DND-41 (cell line): ENCODE measurements at regions not wholly inside any gene's neighbourhood (a gene's known extent, or its start where the extent isn't known, plus 50 kb on each side); places are given as distances from the start of the nearest gene placed in this dataset.

Experiments used
- ATAC-seq: fragments of 200-7000 bp; cut with Tn5 transposase; 3 replicates; pipeline ENCODE4 v1.9.1; 2021; ENCODE audit warnings: low read depth; ENCODE audit not compliant: insufficient read depth
- DNase-seq: peaks from one replicate; pipeline ENCODE4 v3.0.0-alpha.2; 2020
- H2AFZ ChIP-seq: 2 replicates; pipeline ENCODE4 v1.6.0; 2012; ENCODE audit warnings: low read depth, low read length
- H3K27ac ChIP-seq: 2 replicates; pipeline ENCODE4 v1.5.1; 2012; ENCODE audit warnings: low read length, inconsistent platforms
- H3K27me3 ChIP-seq: fragments of 200-600 bp; sonication (generic); 2 replicates; pipeline ENCODE4 v1.6.0; 2012; ENCODE audit warnings: low read length, mild to moderate bottlenecking, inconsistent platforms; ENCODE audit not compliant: insufficient read depth, poor library complexity
- H3K36me3 ChIP-seq: 2 replicates; pipeline ENCODE4 v1.5.1; 2012; ENCODE audit warnings: low read length, inconsistent platforms; ENCODE audit not compliant: insufficient read depth
- H3K4me1 ChIP-seq: 2 replicates; pipeline ENCODE4 v1.5.1; 2012; ENCODE audit warnings: mild to moderate bottlenecking, low read length; ENCODE audit not compliant: insufficient read depth
- H3K4me2 ChIP-seq: 2 replicates; pipeline ENCODE4 v1.6.0; 2012; ENCODE audit warnings: mild to moderate bottlenecking, moderate library complexity, low read length, inconsistent platforms; ENCODE audit not compliant: insufficient read depth
- H3K4me3 ChIP-seq, 2 experiments: fragments of 200-600 bp in 1 of 2; shearing (Covaris generic) in 1 of 2; 2 replicates each; pipeline ENCODE4 v1.5.1; 2012 to 2016; ENCODE audit warnings: inconsistent platforms in 2 of 2, low read length in 2 of 2, mild to moderate bottlenecking in 2 of 2, low read depth in 1 of 2, moderate library complexity in 1 of 2
- H3K79me2 ChIP-seq: 2 replicates; pipeline ENCODE4 v1.6.0; 2012; ENCODE audit warnings: low read length, inconsistent platforms; ENCODE audit not compliant: insufficient read depth
- H3K9ac ChIP-seq: 2 replicates; pipeline ENCODE4 v1.6.0; 2012; ENCODE audit warnings: low read depth, mild to moderate bottlenecking, inconsistent platforms, low read length, moderate library complexity
- H3K9me3 ChIP-seq: 2 replicates; pipeline ENCODE4 v1.5.1; 2012; ENCODE audit warnings: low read length, moderate library complexity, mild to moderate bottlenecking, inconsistent platforms; ENCODE audit not compliant: insufficient read depth, severe bottlenecking
- H4K20me1 ChIP-seq: 2 replicates; pipeline ENCODE4 v1.6.0; 2012; ENCODE audit warnings: low read length; ENCODE audit not compliant: insufficient read depth
- CTCF ChIP-seq: IDR thresholded peaks from 2 replicates; pipeline ENCODE4 v1.5.1; 2012; ENCODE audit warnings: borderline replicate concordance, low read length, moderate library complexity, mild to moderate bottlenecking; ENCODE audit not compliant: poor library complexity, severe bottlenecking; ENCODE audit errors: extremely low read depth
- EZH2 ChIP-seq: IDR thresholded peaks from 3 replicates; pipeline ENCODE4 v1.6.1; 2012; ENCODE audit warnings: borderline replicate concordance, low read depth, mild to moderate bottlenecking, moderate library complexity, low read length, inconsistent platforms; ENCODE audit not compliant: severe bottlenecking

GRCh38 chr4:137206781-137207180 lies 325.5 kb downstream of the PCDH18 start:
- TF ChIP-seq EZH2 (no peak), CTCF (no peak)
- H3K36me3 ChIP-seq: no peaks in the 10 kb centered on the region
- H3K4me1 ChIP-seq: no peaks in the 10 kb centered on the region
- no peaks in the 10 kb centered on the region for H3K27me3 ChIP-seq
- no peak for DNase-seq
- H4K20me1 ChIP-seq: no peaks in the 10 kb centered on the region
- no peak overlapping the region for H3K4me2 ChIP-seq
- no peak overlapping the region for H3K27ac ChIP-seq
- H3K9ac ChIP-seq: no peak overlapping the region
- H3K4me3 ChIP-seq: no peak overlapping the region
- H3K9me3 ChIP-seq: no peaks in the 10 kb centered on the region
- no peaks in the 10 kb centered on the region for H3K79me2 ChIP-seq
- H2AFZ ChIP-seq: no peak overlapping the region
- no peak for ATAC-seq

- DNase-seq: no peak
- no peak for ATAC-seq
- Histone ChIP-seq H3K27me3 (no peaks in the 10 kb centered on the region), H3K9ac (no peak overlapping the region), H3K4me1 (no peaks in the 10 kb centered on the region), H3K27ac (no peak overlapping the region), H3K79me2 (no peaks in the 10 kb centered on the region), H3K4me3 (no peak overlapping the region), H4K20me1 (no peaks in the 10 kb centered on the region), H3K4me2 (no peak overlapping the region), H2AFZ (no peak overlapping the region), H3K36me3 (no peaks in the 10 kb centered on the region), H3K9me3 (no peaks in the 10 kb centered on the region)
- TF ChIP-seq EZH2 (no peak), CTCF (no peak)
Observed at GRCh38 chr4:137203601-137204000, 328.7 kb downstream of the PCDH18 start.

GRCh38 chr4:137200322-137200721 lies 332.0 kb downstream of the PCDH18 start:
- Histone ChIP-seq H3K36me3 (no peaks in the 10 kb centered on the region), H3K4me1 (no peaks in the 10 kb centered on the region), H4K20me1 (no peaks in the 10 kb centered on the region), H3K9ac (no peak overlapping the region), H3K4me2 (no peak overlapping the region), H3K9me3 (no peaks in the 10 kb centered on the region), H3K27me3 (no peaks in the 10 kb centered on the region), H3K27ac (no peak overlapping the region), H3K79me2 (no peaks in the 10 kb centered on the region), H3K4me3 (no peak overlapping the region), H2AFZ (no peak overlapping the region)
- ATAC-seq (no peak), DNase-seq (no peak)
- TF ChIP-seq CTCF: no peak

GRCh38 chr4:137198791-137199190 lies 333.5 kb downstream of the PCDH18 start:
- Histone ChIP-seq H3K27me3 (no peaks in the 10 kb centered on the region), H3K79me2 (no peaks in the 10 kb centered on the region), H3K36me3 (no peaks in the 10 kb centered on the region), H3K9ac (no peak overlapping the region), H3K4me2 (no peak overlapping the region), H3K27ac (no peak overlapping the region), H3K4me3 (no peak overlapping the region), H4K20me1 (no peaks in the 10 kb centered on the region), H3K9me3 (no peaks in the 10 kb centered on the region), H2AFZ (no peak overlapping the region), H3K4me1 (no peaks in the 10 kb centered on the region)
- ATAC-seq: no peak
- no peak for TF ChIP-seq CTCF
- no peak for TF ChIP-seq EZH2
- no peak for DNase-seq
